ENCODE measurements at regions not wholly inside any gene's neighbourhood (a gene's known extent, or its start where the extent isn't known, plus 50 kb on each side); places are given as distances from the start of the nearest gene placed in this dataset.

DNA sequence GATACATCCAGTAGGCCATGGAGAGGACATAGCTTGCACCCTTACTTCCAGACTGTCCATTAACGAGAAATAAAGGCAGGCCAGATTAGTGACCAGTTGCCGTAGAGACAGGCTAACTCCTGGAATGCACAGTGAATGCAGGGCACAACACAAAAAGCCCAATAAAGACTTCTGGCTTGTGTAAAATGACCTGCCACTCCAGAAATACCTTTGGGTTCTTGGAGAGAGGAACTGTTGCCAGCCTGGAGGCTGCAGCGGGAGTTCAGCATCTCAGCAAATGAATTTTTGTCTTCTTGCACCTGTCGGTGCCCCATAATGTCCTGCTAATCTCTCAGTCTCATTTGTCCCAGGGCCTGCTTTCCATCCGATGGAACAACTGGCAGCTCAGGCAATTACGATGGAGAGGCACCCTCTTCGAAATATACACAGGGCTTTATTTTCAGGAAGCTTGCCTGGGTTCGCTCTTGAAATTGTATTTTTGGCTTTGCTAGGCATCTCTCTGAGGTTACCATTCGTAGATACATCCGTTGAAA lies 538.8 kb upstream of the ZNF462 start:
- no peak for DNase-seq
- H3K4me3 Mint-ChIP-seq, result no peak overlapping the region
- H3K27me3 Mint-ChIP-seq, result no peaks in the 10 kb centered on the region
- no peaks in the 10 kb centered on the region for H3K4me1 Mint-ChIP-seq
- H3K27ac Mint-ChIP-seq, result no peak overlapping the region
- no peaks in the 10 kb centered on the region for H3K36me3 Mint-ChIP-seq
- H3K9me3 Mint-ChIP-seq, result peaks cover 1% of the 10 kb centered on the region

- Mint-ChIP-seq H3K4me1 (no peaks in the 10 kb centered on the region), H3K36me3 (no peaks in the 10 kb centered on the region), H3K27ac (no peak overlapping the region), H3K9me3 (peaks cover 1% of the 10 kb centered on the region), H3K27me3 (no peaks in the 10 kb centered on the region), H3K4me3 (no peak overlapping the region)
- DNase-seq, result no peak
Measured at GRCh38 chr9:106324591-106325280, 538.2 kb upstream of the ZNF462 start.

- Mint-ChIP-seq H3K4me3 (no peak overlapping the region), H3K36me3 (no peaks in the 10 kb centered on the region), H3K9me3 (peaks cover 1% of the 10 kb centered on the region), H3K4me1 (no peaks in the 10 kb centered on the region), H3K27me3 (no peaks in the 10 kb centered on the region), H3K27ac (no peak overlapping the region)
- DNase-seq, result no peak
Measured at GRCh38 chr9:106326493-106326892, 536.5 kb upstream of the ZNF462 start.

DNA sequence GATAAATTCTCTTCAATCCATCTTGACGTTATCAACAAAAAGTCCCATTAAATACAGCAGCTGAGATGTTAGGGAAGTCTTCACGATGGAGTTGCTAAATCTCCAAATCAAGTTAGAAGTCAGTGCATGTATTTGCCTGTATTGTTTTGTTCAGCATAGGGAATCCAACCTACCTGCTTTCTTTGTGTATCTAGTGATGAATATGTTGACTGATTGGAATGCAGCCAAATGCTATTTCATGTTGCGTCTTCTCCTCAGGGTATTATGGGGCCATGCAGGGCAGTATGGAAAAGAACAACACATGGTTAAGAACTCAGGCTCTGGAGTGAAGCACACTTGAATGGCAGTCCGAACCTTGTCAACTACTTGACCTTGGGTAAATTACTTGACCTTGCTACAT lies 529.5 kb upstream of the ZNF462 start:
- H3K36me3 Mint-ChIP-seq, result no peaks in the 10 kb centered on the region
- H3K27ac Mint-ChIP-seq, result no peak overlapping the region
- no peak overlapping the region for H3K4me3 Mint-ChIP-seq
- H3K27me3 Mint-ChIP-seq, result no peaks in the 10 kb centered on the region
- H3K9me3 Mint-ChIP-seq, result no peaks in the 10 kb centered on the region
- no peaks in the 10 kb centered on the region for H3K4me1 Mint-ChIP-seq
- DNase-seq, result no peak

- Mint-ChIP-seq H3K36me3 (no peaks in the 10 kb centered on the region), H3K9me3 (no peaks in the 10 kb centered on the region), H3K4me3 (no peak overlapping the region), H3K27me3 (no peaks in the 10 kb centered on the region), H3K4me1 (no peaks in the 10 kb centered on the region), H3K27ac (no peak overlapping the region)
- no peak for DNase-seq
Measured at GRCh38 chr9:106334081-106334480, 528.9 kb upstream of the ZNF462 start.

DNA sequence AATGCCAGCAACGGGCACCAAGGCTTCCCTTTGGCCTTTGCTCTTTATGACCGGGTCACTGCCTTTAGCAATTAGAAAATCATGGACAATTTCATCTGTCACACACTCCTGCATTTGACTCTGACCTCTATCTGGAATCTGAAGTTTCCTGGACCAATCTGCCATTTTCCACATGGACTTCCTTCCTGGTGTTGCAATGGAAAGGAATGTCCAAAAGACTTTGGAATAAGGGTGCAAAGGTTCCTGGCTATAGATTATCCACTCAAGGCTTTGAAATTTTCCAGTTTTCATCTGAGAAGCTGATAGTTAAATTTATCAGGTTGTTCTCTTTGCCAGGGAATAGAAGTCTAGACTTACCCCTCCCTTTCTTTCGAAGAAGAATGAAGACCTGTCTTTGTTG lies 523.1 kb upstream of the ZNF462 start:
- Mint-ChIP-seq H3K4me1 (no peaks in the 10 kb centered on the region), H3K4me3 (no peak overlapping the region), H3K9me3 (peaks cover 3% of the 10 kb centered on the region), H3K27ac (no peak overlapping the region), H3K27me3 (no peaks in the 10 kb centered on the region), H3K36me3 (no peaks in the 10 kb centered on the region)
- DNase-seq, result no peak

- Mint-ChIP-seq H3K27ac (no peak overlapping the region), H3K4me3 (no peak overlapping the region), H3K27me3 (no peaks in the 10 kb centered on the region), H3K9me3 (peaks cover 7% of the 10 kb centered on the region), H3K4me1 (no peaks in the 10 kb centered on the region), H3K36me3 (no peaks in the 10 kb centered on the region)
- no peak for DNase-seq
Measured at GRCh38 chr9:106350777-106351176, 512.2 kb upstream of the ZNF462 start.

DNA sequence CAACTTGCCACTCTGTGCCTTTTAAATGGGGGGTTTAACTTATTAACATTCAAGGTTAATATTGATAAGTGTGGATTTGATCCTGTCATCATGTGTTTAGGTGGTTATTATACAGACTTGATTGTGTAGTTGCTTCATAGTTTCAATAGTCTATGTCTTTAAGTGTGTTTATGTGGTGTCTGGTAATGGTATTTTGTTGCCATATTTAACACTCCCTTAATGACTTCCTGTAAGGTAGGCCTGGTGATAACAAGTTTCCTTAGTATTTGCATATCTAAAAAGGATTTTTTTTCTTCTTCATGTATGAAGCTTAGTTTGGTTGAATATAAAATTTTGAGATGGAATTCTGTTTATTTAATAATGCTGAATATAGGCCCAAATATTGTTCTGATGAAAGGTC lies 506.0 kb upstream of the ZNF462 start:
- Mint-ChIP-seq H3K36me3 (no peaks in the 10 kb centered on the region), H3K4me1 (no peaks in the 10 kb centered on the region), H3K4me3 (no peak overlapping the region), H3K27me3 (no peaks in the 10 kb centered on the region), H3K27ac (no peak overlapping the region), H3K9me3 (peaks cover 12% of the 10 kb centered on the region)
- DNase-seq, result no peak

- H3K9me3 Mint-ChIP-seq, result peaks cover 12% of the 10 kb centered on the region
Measured at GRCh38 chr9:106358331-106358730, 504.6 kb upstream of the ZNF462 start.

DNA sequence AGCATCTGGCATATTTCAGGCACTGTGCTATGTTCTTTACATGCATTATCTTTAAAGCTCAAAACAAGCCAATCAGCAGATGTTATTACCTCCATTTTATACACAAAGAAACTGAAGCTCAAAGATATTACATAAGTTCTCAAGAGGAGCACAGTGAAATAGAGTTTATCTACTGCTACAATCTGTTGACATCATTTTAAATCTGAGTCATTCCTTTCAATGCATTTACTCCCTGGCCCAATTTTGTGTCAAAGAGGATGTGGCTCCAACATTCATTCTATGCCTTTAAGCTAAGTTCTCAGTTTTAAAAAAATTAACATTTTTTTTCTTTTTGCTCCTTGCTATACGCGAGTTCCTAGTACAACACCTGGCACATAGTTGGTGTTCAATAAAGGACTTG lies 486.3 kb upstream of the ZNF462 start:
- no peak overlapping the region for H3K4me3 Mint-ChIP-seq
- H3K9me3 Mint-ChIP-seq, result peaks cover 7% of the 10 kb centered on the region
- peaks cover 2% of the 10 kb centered on the region for H3K36me3 Mint-ChIP-seq
- no peak overlapping the region for H3K27ac Mint-ChIP-seq
- no peaks in the 10 kb centered on the region for H3K4me1 Mint-ChIP-seq
- H3K27me3 Mint-ChIP-seq, result no peaks in the 10 kb centered on the region
- DNase-seq, result no peak

More at GRCh38 chr9:106358331-106358730, 504.6 kb upstream of the ZNF462 start:
- DNase-seq, result no peak
- Mint-ChIP-seq H3K4me1 (no peaks in the 10 kb centered on the region), H3K36me3 (no peaks in the 10 kb centered on the region), H3K4me3 (no peak overlapping the region), H3K27me3 (no peaks in the 10 kb centered on the region), H3K27ac (no peak overlapping the region)

- H3K4me3 Mint-ChIP-seq, result no peak overlapping the region
- no peaks in the 10 kb centered on the region for H3K27me3 Mint-ChIP-seq
- no peak overlapping the region for H3K27ac Mint-ChIP-seq
- no peaks in the 10 kb centered on the region for H3K36me3 Mint-ChIP-seq
- no peaks in the 10 kb centered on the region for H3K9me3 Mint-ChIP-seq
- H3K4me1 Mint-ChIP-seq, result no peaks in the 10 kb centered on the region
- DNase-seq, result no peak
Measured at GRCh38 chr9:106383072-106383471, 479.9 kb upstream of the ZNF462 start.

GRCh38 chr9:106387965-106388364 lies 475.0 kb upstream of the ZNF462 start:
- Mint-ChIP-seq H3K27me3 (no peaks in the 10 kb centered on the region), H3K9me3 (peaks cover 4% of the 10 kb centered on the region), H3K4me3 (no peak overlapping the region), H3K4me1 (no peaks in the 10 kb centered on the region), H3K27ac (no peak overlapping the region), H3K36me3 (no peaks in the 10 kb centered on the region)
- no peak for DNase-seq

DNA sequence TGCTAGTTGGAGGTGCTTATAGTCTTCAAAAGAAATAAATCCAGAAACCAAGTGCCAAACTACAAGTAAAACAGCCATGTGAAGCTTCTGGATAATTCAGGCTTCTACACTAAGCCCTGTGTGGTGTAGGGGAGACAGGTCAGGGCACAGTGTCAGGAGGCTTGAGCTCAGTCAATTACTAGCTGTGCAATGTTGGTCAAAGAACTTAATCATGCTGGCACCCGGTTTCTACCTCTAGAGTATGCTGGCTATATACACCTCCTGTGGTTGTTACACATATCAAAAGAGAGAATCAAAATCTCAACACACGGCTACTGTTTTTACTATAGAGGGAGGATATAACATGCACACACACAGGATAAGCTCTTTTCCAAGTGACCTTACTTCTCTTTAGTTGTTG lies 469.7 kb upstream of the ZNF462 start:
- Mint-ChIP-seq H3K9me3 (peaks cover 6% of the 10 kb centered on the region), H3K4me3 (no peak overlapping the region), H3K4me1 (no peaks in the 10 kb centered on the region), H3K27ac (no peak overlapping the region), H3K36me3 (no peaks in the 10 kb centered on the region), H3K27me3 (no peaks in the 10 kb centered on the region)
- DNase-seq, result no peak

- no peaks in the 10 kb centered on the region for H3K9me3 Mint-ChIP-seq
- H3K36me3 Mint-ChIP-seq, result no peaks in the 10 kb centered on the region
- no peak for DNase-seq
- H3K4me1 Mint-ChIP-seq, result no peaks in the 10 kb centered on the region
- H3K4me3 Mint-ChIP-seq, result no peak overlapping the region
- no peak overlapping the region for H3K27ac Mint-ChIP-seq
- no peaks in the 10 kb centered on the region for H3K27me3 Mint-ChIP-seq
Measured at GRCh38 chr9:106400170-106400569, 462.8 kb upstream of the ZNF462 start.

DNA sequence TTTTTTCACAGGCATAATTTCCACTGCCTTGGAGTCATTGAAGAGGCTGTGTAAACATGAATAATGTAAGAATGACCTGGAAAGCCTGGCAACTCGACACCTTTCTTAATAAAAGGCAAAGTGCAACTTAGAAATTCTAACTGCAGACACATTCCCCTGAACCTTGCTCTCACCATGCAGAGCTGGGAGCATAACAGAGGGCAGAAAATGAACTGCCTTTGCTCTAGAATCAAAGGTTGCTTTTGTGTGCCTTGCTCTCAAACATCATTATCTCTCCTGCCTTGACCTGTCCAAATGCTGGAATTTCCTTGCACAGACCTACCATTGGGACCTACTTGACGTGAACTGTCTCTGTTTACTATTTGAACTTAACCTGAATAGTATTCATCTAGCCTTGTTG lies 462.0 kb upstream of the ZNF462 start:
- DNase-seq, result no peak

DNA sequence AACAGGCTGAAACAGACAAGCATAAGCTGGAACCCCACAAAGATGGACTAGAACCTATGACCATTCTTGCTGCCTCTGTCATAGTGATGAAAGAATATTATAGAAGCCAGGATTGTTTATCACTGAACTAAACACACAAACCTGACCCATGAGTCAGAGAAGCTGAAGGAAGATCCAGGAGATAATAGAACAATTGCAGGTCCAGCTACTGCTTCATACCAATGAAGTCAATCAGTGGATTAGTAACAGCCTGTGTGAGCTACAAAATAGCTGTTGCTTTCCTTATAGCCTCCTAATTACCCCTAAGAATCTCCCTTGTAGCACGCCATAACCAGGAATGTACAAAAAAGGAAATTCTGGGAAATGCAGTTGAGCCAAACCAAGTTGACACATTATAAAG lies 459.9 kb upstream of the ZNF462 start:
- Mint-ChIP-seq H3K4me1 (no peaks in the 10 kb centered on the region), H3K27ac (no peak overlapping the region), H3K4me3 (no peak overlapping the region), H3K9me3 (no peaks in the 10 kb centered on the region), H3K36me3 (no peaks in the 10 kb centered on the region), H3K27me3 (no peaks in the 10 kb centered on the region)
- no peak for DNase-seq

More for the DNA sequence above, 462.0 kb upstream of the ZNF462 start:
- Mint-ChIP-seq H3K27me3 (no peaks in the 10 kb centered on the region), H3K9me3 (no peaks in the 10 kb centered on the region), H3K27ac (no peak overlapping the region), H3K4me3 (no peak overlapping the region), H3K36me3 (no peaks in the 10 kb centered on the region), H3K4me1 (no peaks in the 10 kb centered on the region)
